ENCODE measurements at regions not wholly inside any gene's neighbourhood (a gene's known extent, or its start where the extent isn't known, plus 50 kb on each side); places are given as distances from the start of the nearest gene placed in this dataset.

DNA sequence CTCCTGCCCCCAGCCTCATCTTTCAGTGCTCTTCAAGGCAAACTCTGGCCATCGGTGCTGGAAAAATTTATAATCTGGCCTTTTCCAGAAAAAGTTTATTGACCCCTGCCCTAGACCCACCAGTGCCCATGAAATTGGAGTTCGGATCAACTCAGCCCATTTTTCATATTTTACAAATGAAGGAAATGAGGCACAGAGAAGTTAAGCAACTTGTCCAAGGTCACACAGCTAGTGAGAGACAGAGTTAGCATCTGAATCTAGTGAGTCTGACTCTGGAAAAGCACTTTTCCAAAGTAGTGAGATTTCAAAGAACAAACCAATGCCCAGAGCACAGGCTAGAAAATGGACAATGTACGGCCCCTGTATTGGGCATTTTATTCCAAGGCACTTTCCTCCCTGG, 69.4 kb upstream of the TLE3 start:
- DNase-seq (ENCODE audit: extremely low read depth, low read depth): no peak
- TF ChIP-seq CTCF (IDR thresholded peaks at IDR 0.05; ENCODE audit: low read depth, low read length, missing control alignments): no peak
- no peak overlapping the region for H3K4me3 ChIP-seq (replicated peaks; ENCODE audit: low read depth, low read length)

- no peak for DNase-seq (ENCODE audit: extremely low read depth, low read depth)
- no peak for TF ChIP-seq CTCF (IDR thresholded peaks at IDR 0.05; ENCODE audit: low read depth, low read length, missing control alignments)
- no peak overlapping the region for H3K4me3 ChIP-seq (replicated peaks; ENCODE audit: low read depth, low read length)
These were observed 68.9 kb upstream of the TLE3 start for GRCh38 chr15:70166506-70167087.

- TF ChIP-seq CTCF (IDR thresholded peaks at IDR 0.05; ENCODE audit: low read depth, low read length, missing control alignments): no peak
- DNase-seq (ENCODE audit: extremely low read depth, low read depth): no peak
- no peak overlapping the region for H3K4me3 ChIP-seq (replicated peaks; ENCODE audit: low read depth, low read length)
These were observed 68.1 kb upstream of the TLE3 start for GRCh38 chr15:70165716-70166284.

GRCh38 chr15:70164910-70165715, 67.4 kb upstream of the TLE3 start:
- no peak for TF ChIP-seq CTCF (IDR thresholded peaks at IDR 0.05; ENCODE audit: low read depth, low read length, missing control alignments)
- H3K4me3 ChIP-seq (replicated peaks; ENCODE audit: low read depth, low read length): no peak overlapping the region
- DNase-seq (ENCODE audit: extremely low read depth, low read depth): no peak

DNA sequence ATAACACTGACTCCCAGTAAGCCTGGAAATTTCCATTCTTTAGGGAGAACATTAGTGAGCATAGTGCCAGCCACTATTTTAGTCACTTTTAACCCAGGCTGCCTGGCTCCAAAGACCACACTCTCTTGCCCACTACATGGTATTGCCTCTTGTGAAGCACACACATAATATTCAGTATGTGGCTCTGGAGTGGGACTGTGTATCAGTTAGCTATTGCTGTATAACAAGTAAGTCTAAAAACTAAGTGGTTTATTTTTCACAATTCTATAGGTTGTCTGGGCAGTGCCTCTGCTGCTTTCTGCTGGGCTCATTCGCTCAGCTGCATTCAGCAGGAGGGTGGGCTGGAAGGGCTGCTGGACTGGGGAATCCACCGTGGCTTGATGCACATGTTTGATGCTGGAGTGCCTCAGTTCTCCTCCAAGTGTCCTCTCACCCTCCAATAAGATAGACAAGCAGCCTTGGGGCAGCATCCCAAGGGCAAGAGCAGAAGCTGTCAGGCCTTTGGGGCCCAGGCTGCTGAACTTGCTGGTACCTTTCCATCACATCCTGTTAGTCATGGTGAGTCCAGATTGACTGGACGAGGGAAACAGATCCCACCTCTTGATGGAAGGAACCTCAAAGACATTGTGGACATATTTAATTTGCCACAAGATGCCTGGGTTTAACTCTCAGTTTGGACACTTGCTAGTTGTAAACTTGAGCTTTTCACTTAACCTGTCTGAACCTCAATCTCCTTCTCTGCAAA, 66.6 kb upstream of the TLE3 start:
- H3K4me3 ChIP-seq (replicated peaks; ENCODE audit: low read depth, low read length): no peak overlapping the region
- no peak for TF ChIP-seq CTCF (IDR thresholded peaks at IDR 0.05; ENCODE audit: low read depth, low read length, missing control alignments)
- DNase-seq (ENCODE audit: extremely low read depth, low read depth): no peak

DNA sequence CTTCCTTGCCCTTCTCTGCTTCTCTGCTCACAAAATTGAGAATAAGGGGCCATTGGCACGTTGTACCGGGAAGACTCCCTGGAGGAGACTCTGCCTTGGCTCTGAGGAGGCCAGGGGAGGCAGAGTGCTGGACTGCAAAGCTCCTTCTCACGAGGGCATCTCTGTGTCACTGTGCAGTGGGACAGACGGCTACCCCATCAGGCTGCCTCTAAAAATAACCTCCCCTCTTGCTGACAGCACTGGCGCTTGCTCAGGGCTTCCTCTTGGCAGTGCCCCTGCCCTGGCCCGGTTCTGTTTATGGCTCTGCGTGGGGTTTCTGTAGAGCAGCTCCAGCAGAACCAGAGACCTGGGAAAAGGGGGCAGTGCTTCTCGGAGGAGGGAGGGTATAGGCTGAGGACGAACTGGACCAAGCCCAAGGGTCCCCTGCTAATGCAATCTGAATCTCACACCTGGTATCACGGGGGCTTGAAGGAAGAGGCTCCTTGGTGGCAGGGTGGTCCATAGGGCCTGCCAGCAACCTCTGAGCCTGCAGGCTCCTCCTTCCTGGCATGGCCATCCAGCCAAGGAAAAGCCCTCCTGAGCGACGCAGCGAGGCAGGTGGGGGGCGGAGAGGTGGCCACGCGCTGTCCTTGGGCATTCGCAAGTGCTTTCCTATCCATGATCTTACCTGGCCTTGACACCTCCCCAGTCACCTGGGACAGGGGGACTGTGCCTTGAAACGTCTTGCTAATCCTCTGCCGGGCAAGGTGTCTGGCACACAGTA, 63.3 kb upstream of the TLE3 start:
- H3K4me3 ChIP-seq (replicated peaks; ENCODE audit: low read depth, low read length): no peak overlapping the region
- no peak for TF ChIP-seq CTCF (IDR thresholded peaks at IDR 0.05; ENCODE audit: low read depth, low read length, missing control alignments)
- DNase-seq (ENCODE audit: extremely low read depth, low read depth): no peak
